H1 (cell line): ENCODE measurements at regions not wholly inside any gene's neighbourhood (a gene's known extent, or its start where the extent isn't known, plus 50 kb on each side); places are given as distances from the start of the nearest gene placed in this dataset.

ENCODE experiments used
- CTCF ChIA-PET: fragments of 300-600 bp; sonication (Branson Sonifier 250); formaldehyde crosslinking; loops from one replicate; lab custom pipeline; 2021; ENCODE audit not compliant: partially characterized antibody; lab: Charles Lee
- POLR2A ChIA-PET: fragments of 300-600 bp; sonication (Branson Sonifier 250); formaldehyde crosslinking; loops from one replicate; lab custom pipeline; 2021; ENCODE audit warnings: inconsistent platforms; ENCODE audit not compliant: partially characterized antibody; lab: Charles Lee
- DNase-seq, 2 experiments: peaks; one replicate each; pipeline versions ENCODE4 v3.0.0 to v3.0.0-alpha.2; 2010 to 2022; ENCODE audit warnings: low spot score in 2 of 2, low read depth in 1 of 2, mixed read lengths in 1 of 2
- FAIRE-seq: peaks from 2 replicates; lab custom pipeline; 2011; peaks lifted over from hg19 to GRCh38; lab: Jason Lieb, UNC
- H2AFZ ChIP-seq: 2 replicates; pipeline ENCODE4 v1.8.1; 2012; ENCODE audit warnings: low read length, inconsistent platforms
- H2AK5ac ChIP-seq: 2 replicates; pipeline ENCODE4 v1.6.1; 2013; ENCODE audit warnings: low read depth, low read length
- H2BK120ac ChIP-seq: replicated peaks from 2 replicates; pipeline ENCODE3; 2013; ENCODE audit warnings: low read depth, low read length, inconsistent platforms
- H2BK12ac ChIP-seq: 2 replicates; pipeline ENCODE4 v1.6.1; 2013; ENCODE audit warnings: low read depth, low read length
- H2BK15ac ChIP-seq: 2 replicates; pipeline ENCODE4 v1.6.1; 2013; ENCODE audit warnings: low read length
- H2BK20ac ChIP-seq: 2 replicates; pipeline ENCODE4 v1.6.1; 2013; ENCODE audit warnings: low read length
- H2BK5ac ChIP-seq: 2 replicates; pipeline ENCODE4 v1.6.1; 2013; ENCODE audit warnings: low read depth, low read length
- H3K14ac ChIP-seq: 2 replicates; pipeline ENCODE4 v1.6.1; 2013; ENCODE audit warnings: inconsistent platforms; ENCODE audit not compliant: insufficient read length
- H3K18ac ChIP-seq: 2 replicates; pipeline ENCODE4 v1.6.1; 2013; ENCODE audit warnings: low read length; ENCODE audit errors: extremely low read depth
- H3K23ac ChIP-seq: 2 replicates; pipeline ENCODE4 v1.6.1; 2013; ENCODE audit warnings: inconsistent platforms; ENCODE audit not compliant: insufficient read length
- H3K23me2 ChIP-seq: 2 replicates; pipeline ENCODE4 v1.6.1; 2013; ENCODE audit warnings: low read depth, low read length
- H3K27ac ChIP-seq: 2 replicates; pipeline ENCODE4 v1.6.1; 2011; ENCODE audit warnings: low read depth, low read length, inconsistent platforms
- H3K27me3 ChIP-seq, 4 experiments: replicated peaks in 1 of 4; 1 replicate in 1 of 4; 2 replicates in 3 of 4; pipeline versions ENCODE4 v1.6.1 to v1.8.1; 2011 to 2013; ENCODE audit warnings: low read length in 3 of 4, mild to moderate bottlenecking in 3 of 4, inconsistent platforms in 2 of 4, mixed read lengths in 2 of 4, moderate library complexity in 1 of 4; ENCODE audit not compliant: control insufficient read depth in 3 of 4, insufficient read depth in 3 of 4; ENCODE audit errors: extremely low read depth in 1 of 4
- H3K36me3 ChIP-seq, 4 experiments: 2 replicates each; pipeline versions ENCODE4 v1.6.1 to v1.8.1; 2011 to 2013; ENCODE audit warnings: mild to moderate bottlenecking in 4 of 4, low read length in 3 of 4, moderate library complexity in 2 of 4, control low read depth in 1 of 4, inconsistent platforms in 1 of 4; ENCODE audit not compliant: insufficient read depth in 4 of 4, control insufficient read depth in 2 of 4
- H3K4ac ChIP-seq: replicated peaks from 2 replicates; pipeline ENCODE3; 2013; ENCODE audit warnings: low read length, low read depth, mixed read lengths, inconsistent platforms; ENCODE audit not compliant: insufficient read length
- H3K4me1 ChIP-seq, 4 experiments: replicated peaks in 1 of 4; 1 replicate in 1 of 4; 2 replicates in 3 of 4; pipeline versions ENCODE4 v1.6.1 to v1.8.1; 2011 to 2013; ENCODE audit warnings: low read length in 3 of 4, inconsistent platforms in 2 of 4, mixed read lengths in 1 of 4; ENCODE audit not compliant: insufficient read depth in 4 of 4, control insufficient read depth in 3 of 4
- H3K4me2 ChIP-seq, 2 experiments: 2 replicates each; pipeline versions ENCODE4 v1.6.1 to v1.8.1; 2011 to 2013; ENCODE audit warnings: low read depth in 2 of 2, low read length in 2 of 2, control low read depth in 1 of 2, inconsistent platforms in 1 of 2, mild to moderate bottlenecking in 1 of 2; ENCODE audit not compliant: insufficient read depth in 1 of 2
- H3K4me3 ChIP-seq, 4 experiments: fragments of 200-600, 300-600 bp in 1 of 4; sonication (generic), shearing (Covaris generic), sonication (Bioruptor Twin) in 1 of 4; 2 replicates each; pipeline versions ENCODE4 v1.5.1 to v1.8.1; 2011 to 2016; ENCODE audit warnings: low read length in 4 of 4, low read depth in 3 of 4, control low read depth in 2 of 4, inconsistent platforms in 2 of 4, mild to moderate bottlenecking in 2 of 4, mixed read lengths in 1 of 4, moderate library complexity in 1 of 4; ENCODE audit not compliant: insufficient read depth in 2 of 4; ENCODE audit errors: extremely low read depth in 1 of 4
- H3K56ac ChIP-seq: replicated peaks from 2 replicates; pipeline ENCODE3; 2013; ENCODE audit warnings: low read depth, mild to moderate bottlenecking, mixed read lengths, low read length, inconsistent platforms; ENCODE audit not compliant: insufficient read length
- H3K79me1 ChIP-seq: 2 replicates; pipeline ENCODE4 v1.6.1; 2013; ENCODE audit warnings: low read depth, low read length, control low read depth
- H3K79me2 ChIP-seq, 2 experiments: 2 replicates each; pipeline versions ENCODE4 v1.6.1 to v1.8.1; 2012 to 2013; ENCODE audit warnings: low read length in 2 of 2, mild to moderate bottlenecking in 2 of 2, inconsistent platforms in 1 of 2; ENCODE audit not compliant: insufficient read depth in 2 of 2, control insufficient read depth in 1 of 2
- H3K9ac ChIP-seq, 4 experiments: replicated peaks in 1 of 4; 1 replicate in 1 of 4; 2 replicates in 3 of 4; pipeline versions ENCODE4 v1.6.1 to v1.8.1; 2011 to 2013; ENCODE audit warnings: low read depth in 3 of 4, low read length in 3 of 4, control low read depth in 2 of 4, mild to moderate bottlenecking in 2 of 4, moderate library complexity in 2 of 4, inconsistent platforms in 1 of 4; ENCODE audit errors: extremely low read depth in 1 of 4
- H3K9me3 ChIP-seq, 2 experiments: 2 replicates each; pipeline versions ENCODE4 v1.6.1 to v1.8.1; 2012 to 2013; ENCODE audit warnings: mild to moderate bottlenecking in 2 of 2, moderate library complexity in 2 of 2, control low read depth in 1 of 2, inconsistent platforms in 1 of 2, low read depth in 1 of 2, low read length in 1 of 2, mixed read lengths in 1 of 2; ENCODE audit not compliant: insufficient read depth in 2 of 2
- H4K20me1 ChIP-seq, 2 experiments: replicated peaks in 1 of 2; 2 replicates each; pipeline versions ENCODE3 to v1.8.1; 2011 to 2013; ENCODE audit warnings: inconsistent platforms in 2 of 2, low read length in 2 of 2, mild to moderate bottlenecking in 1 of 2; ENCODE audit not compliant: insufficient read depth in 2 of 2, control insufficient read depth in 1 of 2
- H4K5ac ChIP-seq: 2 replicates; pipeline ENCODE4 v1.6.1; 2013; ENCODE audit warnings: low read length, low read depth, mixed read lengths, inconsistent platforms; ENCODE audit not compliant: insufficient read length
- H4K8ac ChIP-seq: 2 replicates; pipeline ENCODE4 v1.8.0; 2013; ENCODE audit warnings: mild to moderate bottlenecking, moderate library complexity, low read length, inconsistent platforms; ENCODE audit not compliant: insufficient read depth; ENCODE audit errors: extremely low read depth
- H4K91ac ChIP-seq: replicated peaks from 2 replicates; pipeline ENCODE3; 2013; ENCODE audit warnings: low read length, mixed read lengths, inconsistent platforms; ENCODE audit not compliant: insufficient read length
- POU5F1 ChIP-seq: IDR thresholded peaks from 2 replicates; pipeline ENCODE4 v1.6.1; 2011; ENCODE audit warnings: low read depth, mild to moderate bottlenecking, low read length, moderate library complexity
- WGBS, 2 experiments: shearing (Covaris generic) in 1 of 2; methylation state at CpG; one replicate each; pipeline versions ENCODE4 v1.1.6 to v1.1.7; 2013 to 2015; ENCODE audit warnings: low lambda C conversion rate in 2 of 2, mixed read lengths in 2 of 2, inconsistent platforms in 1 of 2, low coverage in 1 of 2, missing lambda C conversion rate in 1 of 2; ENCODE audit not compliant: insufficient replicate concordance in 2 of 2, insufficient coverage in 1 of 2, insufficient read length in 1 of 2; ENCODE audit errors: extremely low coverage in 1 of 2, missing lambda C conversion rate in 1 of 2; 5-methylcytosine and 5-hydroxymethylcytosine counted together

DNA sequence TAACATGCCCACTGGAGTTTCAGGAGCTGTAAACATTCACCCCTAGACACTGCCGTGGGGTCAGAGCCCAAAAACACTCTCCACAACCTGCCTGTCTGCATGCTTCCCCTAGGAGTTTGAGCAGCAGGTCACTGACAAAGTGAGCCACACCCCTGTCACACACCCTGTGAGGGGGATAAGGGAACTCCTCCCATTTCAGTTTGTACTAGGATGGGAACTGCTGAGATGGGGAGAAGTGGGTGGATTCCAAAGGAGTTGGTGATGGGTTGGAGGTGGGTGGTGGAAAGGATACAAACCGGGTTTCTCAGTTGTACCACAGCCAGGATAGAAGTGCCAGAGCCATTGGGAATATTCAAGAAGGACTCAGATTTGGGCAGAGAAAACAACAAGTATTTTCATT lies 140.2 kb downstream of the MIS18A start:
- WGBS, 2 experiments = 92% methylated on average over 2 of the region's 2 CpGs; no CpG with 5 or more reads in 1 of the 2 experiments
- no peaks in the 10 kb centered on the region for H4K20me1 ChIP-seq
- CTCF ChIA-PET = interaction anchor here (0.9 to 1.2 kb wide), 3 partner anchors 42 to 119 kb away, joined by 3 to 4 read pairs (median 3); no protein-coding TSS in a partner anchor
- TF ChIP-seq POU5F1 = no peak

More for the DNA sequence above, 140.2 kb downstream of the MIS18A start:
- Histone ChIP-seq H2BK120ac (no peak overlapping the region), H3K23me2 (no peaks in the 10 kb centered on the region), H3K79me1 (no peaks in the 10 kb centered on the region), H3K18ac (no peak overlapping the region), H3K23ac (no peak overlapping the region), H3K79me2 (no peaks in the 10 kb centered on the region), H4K5ac (no peak overlapping the region), H3K27ac (no peak overlapping the region), H3K36me3 (no peaks in the 10 kb centered on the region), H3K9me3 (0 out of 4 replicates have a peak, but pooled peaks cover 0 to 3% of the 10 kb centered on the region in 2 experiments), H3K27me3 (no peaks in the 10 kb centered on the region), H2AK5ac (no peak overlapping the region), H2BK20ac (no peak overlapping the region), H4K8ac (no peak overlapping the region), H4K91ac (no peak overlapping the region), H3K9ac (no peak overlapping the region), H3K56ac (no peak overlapping the region), H3K4me1 (no peaks in the 10 kb centered on the region; a peak in 1 of 7 replicates), H2BK12ac (no peak overlapping the region), H3K4me2 (no peak overlapping the region), H2AFZ (no peak overlapping the region), H2BK15ac (no peak overlapping the region), H3K14ac (no peak overlapping the region), H3K4me3 (no peak overlapping the region), H3K4ac (no peak overlapping the region), H2BK5ac (no peak overlapping the region)
- DNase-seq (no peak), FAIRE-seq (no peak)
- POLR2A ChIA-PET = no interaction called here
